ENCODE measurements at regions not wholly inside any gene's neighbourhood (a gene's known extent, or its start where the extent isn't known, plus 50 kb on each side); places are given as distances from the start of the nearest gene placed in this dataset.
A peak's percentile ranks its signal among the peaks of the same experiment; 100 is the strongest.

GRCh38 chr6:149129371-149130077 is 188.0 kb upstream of the TAB2 start (continued):
- TF ChIP-seq ZBTB34 (CRISPR knock-in tag; IDR thresholded peaks at IDR 0.05): no peak
- peak; percentile 52 for TF ChIP-seq TEAD4 (IDR thresholded peaks at IDR 0.05; ENCODE audit: low read length)
- no peak for TF ChIP-seq TEAD4 (CRISPR knock-in tag; IDR thresholded peaks at IDR 0.05; ENCODE audit: borderline replicate concordance)
- TF ChIP-seq KDM1A (IDR thresholded peaks at IDR 0.05): peak in 1 of 2 experiments; percentile 31; a peak in 1 of 4 replicates
- TF ChIP-seq CCAR2 (IDR thresholded peaks at IDR 0.05; ENCODE audit: low read depth, low read length): no peak
- TF ChIP-seq CTBP1 (IDR thresholded peaks at IDR 0.05; ENCODE audit: borderline replicate concordance): peak; percentile 56
- peak; percentile 14 to 62; a peak in 2 of 4 replicates for TF ChIP-seq TRIM24 (IDR thresholded peaks at IDR 0.05)
- peak; percentile 51 for TF ChIP-seq CBFA2T2 (conservative IDR thresholded peaks at IDR 0.05)
- peak; percentile 50 for TF ChIP-seq CXXC5 (CRISPR knock-in tag; IDR thresholded peaks at IDR 0.05)
- peak; percentile 52 for TF ChIP-seq SP1 (CRISPR knock-in tag; IDR thresholded peaks at IDR 0.05)
- TF ChIP-seq SMARCC2 (IDR thresholded peaks at IDR 0.05; ENCODE audit: low read depth): 0 out of 2 replicates have a peak, but pooled peaks have one; percentile 31
- peak; percentile 42; the same call in 1 of the 2 replicates for TF ChIP-seq BCOR (IDR thresholded peaks at IDR 0.05)
- 0 out of 2 replicates have a peak, but pooled peaks have one; percentile 1 for TF ChIP-seq CREM (IDR thresholded peaks at IDR 0.05; ENCODE audit: low read depth)
- 0 out of 2 replicates have a peak, but pooled peaks have one; percentile 61 for TF ChIP-seq THRAP3 (IDR thresholded peaks at IDR 0.05; ENCODE audit: borderline replicate concordance)
- TF ChIP-seq STAT5B (CRISPR knock-in tag; IDR thresholded peaks at IDR 0.05): no peak
- no peak for TF ChIP-seq PHTF2 (CRISPR knock-in tag; IDR thresholded peaks at IDR 0.05)
- TF ChIP-seq ZNF311 (CRISPR knock-in tag; IDR thresholded peaks at IDR 0.05): peak; percentile 69; the same call in 1 of the 2 replicates
- 0 out of 2 replicates have a peak, but pooled peaks have one; percentile 16 for TF ChIP-seq DNMT1 (IDR thresholded peaks at IDR 0.05)
- no peak for TF ChIP-seq PBX2 (CRISPR knock-in tag; IDR thresholded peaks at IDR 0.05; ENCODE audit: low read depth)
- TF ChIP-seq PBX2 (tag; conservative IDR thresholded peaks at IDR 0.05; ENCODE audit: low read depth): peak; percentile 7; the same call in 1 of the 2 replicates
- TF ChIP-seq POLR3A (IDR thresholded peaks at IDR 0.05; ENCODE audit: borderline replicate concordance, extremely low read depth, insufficient read depth, insufficient read length): no peak
- TF ChIP-seq ZNF707 (CRISPR knock-in tag; conservative IDR thresholded peaks at IDR 0.05): no peak
- peak; percentile 83 for TF ChIP-seq GATAD2A (IDR thresholded peaks at IDR 0.05)
- TF ChIP-seq ZNF224 (CRISPR knock-in tag; IDR thresholded peaks at IDR 0.05): no peak
- TF ChIP-seq MTA2 (IDR thresholded peaks at IDR 0.05; ENCODE audit: low read depth): peak; percentile 11; the same call in 1 of the 2 replicates
- peak; percentile 19 for TF ChIP-seq NCOR1 (IDR thresholded peaks at IDR 0.05)
- peak; percentile 45; the same call in 1 of the 2 replicates for TF ChIP-seq ATF4 (CRISPR knock-in tag; IDR thresholded peaks at IDR 0.05)
- TF ChIP-seq FOSL1 (tag; conservative IDR thresholded peaks at IDR 0.05): peak; percentile 52
